Chondrocyte (in vitro differentiated cells): ENCODE measurements at regions not wholly inside any gene's neighbourhood (a gene's known extent, or its start where the extent isn't known, plus 50 kb on each side); places are given as distances from the start of the nearest gene placed in this dataset.
"Not testable (repeated sequence)": the region's sequence is repeated elsewhere in the genome, so short reads cannot be mapped to it uniquely, and the experiment has no call there.

Source experiments
- DNase-seq: peaks from one replicate; pipeline ENCODE4 v3.0.0; 2021; ENCODE audit warnings: mixed read lengths, low spot score
- H3K27ac Mint-ChIP-seq: one replicate; pipeline ENCODE4 v1.8.0; 2021; ENCODE audit warnings: mild to moderate bottlenecking, moderate library complexity, mixed read lengths; ENCODE audit not compliant: unreplicated experiment
- H3K27me3 Mint-ChIP-seq: 2 replicates; pipeline ENCODE4 v1.8.0; 2021; ENCODE audit warnings: low read depth, mixed read lengths
- H3K36me3 Mint-ChIP-seq: 2 replicates; pipeline ENCODE4 v1.8.0; 2021; ENCODE audit warnings: low read depth, mixed read lengths
- H3K4me1 Mint-ChIP-seq: 2 replicates; pipeline ENCODE4 v1.8.0; 2021; ENCODE audit warnings: low read depth, mild to moderate bottlenecking, mixed read lengths
- H3K4me3 Mint-ChIP-seq: one replicate; pipeline ENCODE4 v1.8.0; 2021; ENCODE audit warnings: mild to moderate bottlenecking, moderate library complexity, mixed read lengths; ENCODE audit not compliant: unreplicated experiment
- H3K9me3 Mint-ChIP-seq: 2 replicates; pipeline ENCODE4 v1.8.0; 2021; ENCODE audit warnings: low read depth, mixed read lengths
- TF ChIP-seq, protein P1 (sequence below): fragments of 200-600 bp; sonication (generic); IDR thresholded peaks from 2 replicates; pipeline ENCODE4 v1.5.0; 2021; ENCODE audit warnings: antibody characterized with exemption, mild to moderate bottlenecking, moderate library complexity

- H3K36me3 Mint-ChIP-seq: peaks cover 1% of the 10 kb centered on the region
- H3K9me3 Mint-ChIP-seq: peaks cover 10% of the 10 kb centered on the region
- DNase-seq: no peak
- H3K27me3 Mint-ChIP-seq: no peaks in the 10 kb centered on the region
- TF ChIP-seq, protein P1, sequence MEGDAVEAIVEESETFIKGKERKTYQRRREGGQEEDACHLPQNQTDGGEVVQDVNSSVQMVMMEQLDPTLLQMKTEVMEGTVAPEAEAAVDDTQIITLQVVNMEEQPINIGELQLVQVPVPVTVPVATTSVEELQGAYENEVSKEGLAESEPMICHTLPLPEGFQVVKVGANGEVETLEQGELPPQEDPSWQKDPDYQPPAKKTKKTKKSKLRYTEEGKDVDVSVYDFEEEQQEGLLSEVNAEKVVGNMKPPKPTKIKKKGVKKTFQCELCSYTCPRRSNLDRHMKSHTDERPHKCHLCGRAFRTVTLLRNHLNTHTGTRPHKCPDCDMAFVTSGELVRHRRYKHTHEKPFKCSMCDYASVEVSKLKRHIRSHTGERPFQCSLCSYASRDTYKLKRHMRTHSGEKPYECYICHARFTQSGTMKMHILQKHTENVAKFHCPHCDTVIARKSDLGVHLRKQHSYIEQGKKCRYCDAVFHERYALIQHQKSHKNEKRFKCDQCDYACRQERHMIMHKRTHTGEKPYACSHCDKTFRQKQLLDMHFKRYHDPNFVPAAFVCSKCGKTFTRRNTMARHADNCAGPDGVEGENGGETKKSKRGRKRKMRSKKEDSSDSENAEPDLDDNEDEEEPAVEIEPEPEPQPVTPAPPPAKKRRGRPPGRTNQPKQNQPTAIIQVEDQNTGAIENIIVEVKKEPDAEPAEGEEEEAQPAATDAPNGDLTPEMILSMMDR: no peak
- no peak overlapping the region for H3K4me3 Mint-ChIP-seq
- H3K4me1 Mint-ChIP-seq: peaks cover 6% of the 10 kb centered on the region
- H3K27ac Mint-ChIP-seq: no peak overlapping the region
These were observed 239.7 kb upstream of the ZNF608 start for GRCh38 chr5:124986170-124986569.

- no peak overlapping the region for H3K27ac Mint-ChIP-seq
- H3K9me3 Mint-ChIP-seq: peaks cover 10% of the 10 kb centered on the region
- DNase-seq: no peak
- peaks cover 1% of the 10 kb centered on the region for H3K36me3 Mint-ChIP-seq
- TF ChIP-seq, protein P1: no peak
- H3K27me3 Mint-ChIP-seq: no peaks in the 10 kb centered on the region
- H3K4me3 Mint-ChIP-seq: no peak overlapping the region
- H3K4me1 Mint-ChIP-seq: peaks cover 6% of the 10 kb centered on the region
These were observed 240.2 kb upstream of the ZNF608 start for GRCh38 chr5:124986667-124987066.

- H3K27ac Mint-ChIP-seq, H3K36me3 Mint-ChIP-seq, H3K4me1 Mint-ChIP-seq, H3K4me3 Mint-ChIP-seq, DNase-seq, H3K27me3 Mint-ChIP-seq: not testable (repeated sequence)
- peaks cover 11% of the 10 kb centered on the region for H3K9me3 Mint-ChIP-seq
These were observed 241.3 kb upstream of the ZNF608 start for GRCh38 chr5:124987786-124988185.

DNA sequence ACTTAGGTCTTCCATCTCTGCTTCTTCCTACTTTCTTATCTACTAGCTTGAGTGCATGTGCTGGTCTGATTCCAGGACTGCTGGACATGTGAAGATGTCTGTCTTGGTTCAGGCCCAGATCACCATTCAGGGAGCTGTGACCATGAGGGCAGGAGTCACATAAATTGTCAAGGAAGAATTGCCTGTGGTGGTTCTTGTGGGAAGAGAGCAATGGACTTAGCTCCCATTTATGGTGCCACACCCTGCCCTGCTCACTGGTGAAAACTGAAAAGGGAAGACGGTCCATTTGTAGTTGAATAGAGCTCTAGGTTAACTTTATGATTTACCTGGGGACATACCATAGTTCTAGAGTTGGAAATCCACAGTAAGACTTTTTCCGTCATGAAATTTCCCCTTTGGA, 244.3 kb upstream of the ZNF608 start:
- peaks cover 5% of the 10 kb centered on the region for H3K9me3 Mint-ChIP-seq
- no peak overlapping the region for H3K27ac Mint-ChIP-seq
- no peaks in the 10 kb centered on the region for H3K27me3 Mint-ChIP-seq
- H3K4me3 Mint-ChIP-seq: no peak overlapping the region
- DNase-seq: no peak
- TF ChIP-seq, protein P1: no peak
- H3K4me1 Mint-ChIP-seq: peaks cover 13% of the 10 kb centered on the region
- H3K36me3 Mint-ChIP-seq: no peaks in the 10 kb centered on the region

DNA sequence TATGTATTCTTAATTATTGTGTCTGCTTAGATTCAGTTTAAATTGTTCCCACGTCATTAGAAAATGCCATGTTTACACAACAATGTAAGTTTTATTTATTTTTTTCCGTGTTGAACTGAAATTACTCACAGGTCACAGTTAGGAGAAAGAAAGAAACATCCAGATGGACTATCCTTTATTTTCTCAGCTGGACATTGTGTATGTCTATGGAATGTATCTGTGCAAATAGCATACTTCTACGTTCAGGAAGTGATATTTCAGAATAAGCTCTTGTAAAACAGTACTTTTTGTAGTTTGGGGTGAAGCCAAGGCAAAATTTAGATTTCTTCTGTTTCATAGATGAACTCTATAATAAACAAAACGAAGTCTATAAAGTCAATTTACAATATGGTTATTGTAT, 249.0 kb upstream of the ZNF608 start:
- TF ChIP-seq, protein P1: no peak
- Mint-ChIP-seq H3K4me3 (no peak overlapping the region), H3K36me3 (no peaks in the 10 kb centered on the region), H3K27me3 (no peaks in the 10 kb centered on the region), H3K4me1 (peaks cover 42% of the 10 kb centered on the region), H3K9me3 (peaks cover 3% of the 10 kb centered on the region), H3K27ac (peak overlapping the region; percentile 8)
- DNase-seq: no peak

- H3K9me3 Mint-ChIP-seq: peaks cover 3% of the 10 kb centered on the region
- TF ChIP-seq, protein P1: no peak
- H3K36me3 Mint-ChIP-seq: no peaks in the 10 kb centered on the region
- peak overlapping the region; percentile 75 for H3K27ac Mint-ChIP-seq
- no peak for DNase-seq
- no peak overlapping the region for H3K4me3 Mint-ChIP-seq
- H3K4me1 Mint-ChIP-seq: peaks cover 42% of the 10 kb centered on the region
- H3K27me3 Mint-ChIP-seq: no peaks in the 10 kb centered on the region
These were observed 249.8 kb upstream of the ZNF608 start for GRCh38 chr5:124996023-124996763.
